ENCODE measurements at regions not wholly inside any gene's neighbourhood (a gene's known extent, or its start where the extent isn't known, plus 50 kb on each side); places are given as distances from the start of the nearest gene placed in this dataset.

GRCh38 chr13:111519490-111520170 lies 199.2 kb downstream of the TEX29 start:
- TF ChIP-seq CTCF (IDR thresholded peaks at IDR 0.05; ENCODE audit: insufficient read depth, low read depth, low read length) (no peak), EZH2 (IDR thresholded peaks at IDR 0.05; ENCODE audit: insufficient read depth, low read length) (no peak)
